GM12878 (cell line): ENCODE measurements at regions not wholly inside any gene's neighbourhood (a gene's known extent, or its start where the extent isn't known, plus 50 kb on each side); places are given as distances from the start of the nearest gene placed in this dataset.

Experiments
- ATAC-seq: fragments of 200-7000 bp; cut with Tn5 transposase; 3 replicates; pipeline ENCODE4 v1.9.1; 2020; ENCODE audit warnings: mild to moderate bottlenecking, moderate library complexity
- BruUV-seq: library from RNA; stranded (reverse); fragments of 400-500 nt; replicated peaks from 2 replicates; lab custom pipeline; 2021; lab: Mats Ljungman, UMichigan
- CTCF ChIA-PET: fragments of 300-600 bp; sonication (Branson Sonifier 250); formaldehyde crosslinking; extraction: SDS; loops from one replicate; lab custom pipeline; 2021; ENCODE audit warnings: inconsistent platforms; lab: Yijun Ruan, JAX
- POLR2A ChIA-PET: fragments of 350-600 bp; formaldehyde crosslinking; extraction: SDS; loops from one replicate; lab custom pipeline; 2021; ENCODE audit warnings: inconsistent platforms; lab: Charles Lee
- RAD21 ChIA-PET: fragments of 300-600 bp; sonication (Branson Sonifier 250); formaldehyde crosslinking; loops from one replicate; lab custom pipeline; 2023; ENCODE audit warnings: antibody characterized with exemption; ENCODE audit not compliant: unreplicated experiment; lab: Charles Lee
- SMC1A ChIA-PET: fragments of 300-600 bp; sonication (Branson Sonifier 250); formaldehyde crosslinking; loops from one replicate; lab custom pipeline; 2023; ENCODE audit not compliant: unreplicated experiment, uncharacterized antibody; lab: Charles Lee
- DNase-seq: peaks from one replicate; pipeline ENCODE4 v3.0.0-alpha.2; 2011; ENCODE audit warnings: low read depth, low spot score
- FAIRE-seq: peaks from 3 replicates; lab custom pipeline; 2011; peaks lifted over from hg19 to GRCh38; lab: Jason Lieb, UNC
- H2AFZ ChIP-seq: 2 replicates; pipeline ENCODE4 v1.6.0; 2011; ENCODE audit warnings: low read depth, low read length, control low read depth; ENCODE audit not compliant: control insufficient read depth
- H3K27ac ChIP-seq: 2 replicates; pipeline ENCODE4 v1.5.1; 2011; ENCODE audit warnings: control low read depth; ENCODE audit not compliant: control insufficient read depth, insufficient read depth
- H3K27me3 ChIP-seq, 2 experiments: replicated peaks in 1 of 2; 2 replicates each; pipeline versions ENCODE4 v1.6.0 to v1.6.1; 2011; ENCODE audit warnings: low read length in 1 of 2; ENCODE audit not compliant: control insufficient read depth in 2 of 2, insufficient read depth in 2 of 2
- H3K36me3 ChIP-seq, 2 experiments: 2 replicates each; pipeline ENCODE4 v1.5.1; 2011; ENCODE audit warnings: low read length in 1 of 2; ENCODE audit not compliant: control insufficient read depth in 2 of 2, insufficient read depth in 2 of 2
- H3K4me1 ChIP-seq: 2 replicates; pipeline ENCODE4 v1.6.1; 2011; ENCODE audit warnings: mild to moderate bottlenecking, low read length, moderate library complexity, mixed read lengths; ENCODE audit not compliant: control insufficient read depth, insufficient read depth
- H3K4me2 ChIP-seq: 2 replicates; pipeline ENCODE4 v1.6.0; 2011; ENCODE audit warnings: control low read depth; ENCODE audit not compliant: control insufficient read depth, insufficient read depth
- H3K4me3 ChIP-seq: fragments of 200-600 bp; sonication (generic); 2 replicates; pipeline ENCODE4 v1.5.1; 2016
- H3K79me2 ChIP-seq: 2 replicates; pipeline ENCODE4 v1.6.0; 2011; ENCODE audit warnings: low read length; ENCODE audit not compliant: control insufficient read depth, insufficient read depth
- H3K9ac ChIP-seq: 2 replicates; pipeline ENCODE4 v1.8.0; 2011; ENCODE audit warnings: low read length, control low read depth, mixed read lengths; ENCODE audit not compliant: control insufficient read depth, insufficient read depth
- H3K9me3 ChIP-seq: replicated peaks from 3 replicates; pipeline ENCODE4 v1.5.1; 2011; ENCODE audit warnings: mild to moderate bottlenecking, low read length; ENCODE audit not compliant: control insufficient read depth, insufficient read depth
- H4K20me1 ChIP-seq: 2 replicates; pipeline ENCODE4 v1.6.0; 2011; ENCODE audit not compliant: control insufficient read depth, insufficient read depth
- BCL3 ChIP-seq: IDR thresholded peaks from 2 replicates; pipeline ENCODE4 v1.6.1; 2011; ENCODE audit warnings: borderline replicate concordance, low read depth, mild to moderate bottlenecking, moderate library complexity, low read length; ENCODE audit not compliant: insufficient read depth, poor library complexity, severe bottlenecking
- BMI1 ChIP-seq: fragments of 450-650 bp; IDR thresholded peaks from 2 replicates; pipeline ENCODE4 v1.6.1; 2016; ENCODE audit warnings: mild to moderate bottlenecking, moderate library complexity, borderline replicate concordance
- CBX3 ChIP-seq: fragments of 200-600 bp; sonication (generic); IDR thresholded peaks from 2 replicates; pipeline ENCODE4 v1.6.1; 2016; ENCODE audit warnings: low read depth, borderline replicate concordance
- WRNIP1 ChIP-seq: IDR thresholded peaks from 2 replicates; pipeline ENCODE4 v1.6.1; 2011; ENCODE audit warnings: low read depth, low read length, improper control_type of control experiment, borderline replicate concordance
- ZNF24 ChIP-seq: fragments of 450-650 bp; IDR thresholded peaks from 2 replicates; pipeline ENCODE4 v1.6.1; 2017; ENCODE audit warnings: antibody characterized with exemption, mild to moderate bottlenecking
- WGBS: methylation state at CpG from one replicate; pipeline ENCODE4 v1.1.6; 2016; ENCODE audit warnings: low lambda C conversion rate; ENCODE audit not compliant: insufficient replicate concordance, insufficient coverage; ENCODE audit errors: missing lambda C conversion rate; 5-methylcytosine and 5-hydroxymethylcytosine counted together
- in situ Hi-C: fragments of 300-500 bp; cut with MboI; formaldehyde crosslinking; loops from 9 replicates; pipeline ENCODE4 v1.14.3; 2018; ENCODE audit warnings: mixed read lengths
- intact Hi-C: fragments of 100-400 bp; cut with micrococcal nuclease; formaldehyde crosslinking; loops from one replicate; pipeline ENCODE4 v1.14.2; 2022; ENCODE audit not compliant: unreplicated experiment

- TF ChIP-seq BMI1, result no peak
Observed at GRCh38 chr3:40930756-40931155, 268.5 kb upstream of the CTNNB1 start (continued).

GRCh38 chr3:40938591-40938990, 260.7 kb upstream of the CTNNB1 start:
- H4K20me1 ChIP-seq, result no peaks in the 10 kb centered on the region
- ChIA-PET RAD21 (interaction anchor here (1.0 kb wide), 1 partner anchor 9 kb away, joined by 3 read pairs; no protein-coding TSS in a partner anchor), CTCF (interaction anchor here (0.9 kb wide), 1 partner anchor 9 kb away, joined by 3 read pairs; no protein-coding TSS in a partner anchor), SMC1A (interaction anchor here (1.5 kb wide), 1 partner anchor 46 kb away, joined by 4 read pairs; no protein-coding TSS in a partner anchor), POLR2A (no interaction called here)
- in situ Hi-C loops (no loop called here), intact Hi-C loops (no loop called here)
- no peaks in the 10 kb centered on the region for H3K79me2 ChIP-seq
- DNase-seq (no peak), ATAC-seq (no peak), FAIRE-seq (no peak)
- H3K4me1 ChIP-seq, result no peaks in the 10 kb centered on the region
- TF ChIP-seq ZNF24 (no peak), BCL3 (no peak), WRNIP1 (no peak), CBX3 (no peak)
- H3K27ac ChIP-seq, result no peak overlapping the region
- no peak overlapping the region for H2AFZ ChIP-seq
- no TSS peak for BruUV-seq
- no peaks in the 10 kb centered on the region for H3K36me3 ChIP-seq
- H3K4me3 ChIP-seq, result no peak overlapping the region
- 2% methylated on average over 3 of the region's 3 CpGs for WGBS
- no peaks in the 10 kb centered on the region for H3K9me3 ChIP-seq
- H3K9ac ChIP-seq, result no peak overlapping the region
- H3K27me3 ChIP-seq, result no peaks in the 10 kb centered on the region; a peak in 1 of 4 replicates
- H3K4me2 ChIP-seq, result no peak overlapping the region
